ENCODE measurements at regions not wholly inside any gene's neighbourhood (a gene's known extent, or its start where the extent isn't known, plus 50 kb on each side); places are given as distances from the start of the nearest gene placed in this dataset.

DNA sequence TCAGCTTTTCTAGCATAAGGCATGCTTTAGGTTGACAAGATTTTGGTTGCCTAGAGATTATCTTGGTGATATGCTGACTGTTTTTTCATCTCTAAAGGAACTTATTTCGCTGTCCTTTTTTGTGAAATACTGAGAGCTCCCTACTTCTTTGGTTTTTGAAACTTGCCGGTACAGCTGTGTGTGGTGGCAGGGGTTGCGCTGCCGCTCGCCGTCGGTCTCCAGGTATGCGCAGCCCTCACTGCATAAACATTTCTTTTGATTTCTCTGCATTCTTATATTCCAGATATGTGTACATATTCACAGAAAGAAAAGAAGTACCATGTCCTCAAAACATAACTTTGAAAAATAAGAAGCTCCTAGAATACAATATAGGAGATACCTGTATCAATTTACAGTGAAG is 106.4 kb upstream of the SYNDIG1 start:
- TF ChIP-seq, protein P1, sequence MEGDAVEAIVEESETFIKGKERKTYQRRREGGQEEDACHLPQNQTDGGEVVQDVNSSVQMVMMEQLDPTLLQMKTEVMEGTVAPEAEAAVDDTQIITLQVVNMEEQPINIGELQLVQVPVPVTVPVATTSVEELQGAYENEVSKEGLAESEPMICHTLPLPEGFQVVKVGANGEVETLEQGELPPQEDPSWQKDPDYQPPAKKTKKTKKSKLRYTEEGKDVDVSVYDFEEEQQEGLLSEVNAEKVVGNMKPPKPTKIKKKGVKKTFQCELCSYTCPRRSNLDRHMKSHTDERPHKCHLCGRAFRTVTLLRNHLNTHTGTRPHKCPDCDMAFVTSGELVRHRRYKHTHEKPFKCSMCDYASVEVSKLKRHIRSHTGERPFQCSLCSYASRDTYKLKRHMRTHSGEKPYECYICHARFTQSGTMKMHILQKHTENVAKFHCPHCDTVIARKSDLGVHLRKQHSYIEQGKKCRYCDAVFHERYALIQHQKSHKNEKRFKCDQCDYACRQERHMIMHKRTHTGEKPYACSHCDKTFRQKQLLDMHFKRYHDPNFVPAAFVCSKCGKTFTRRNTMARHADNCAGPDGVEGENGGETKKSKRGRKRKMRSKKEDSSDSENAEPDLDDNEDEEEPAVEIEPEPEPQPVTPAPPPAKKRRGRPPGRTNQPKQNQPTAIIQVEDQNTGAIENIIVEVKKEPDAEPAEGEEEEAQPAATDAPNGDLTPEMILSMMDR (IDR thresholded peaks at IDR 0.05; ENCODE audit: control extremely low read depth, extremely low read depth) = no peak
- WGBS, 2 donors = 77 to 90% methylated on average over 8 of the region's 8 CpGs

DNA sequence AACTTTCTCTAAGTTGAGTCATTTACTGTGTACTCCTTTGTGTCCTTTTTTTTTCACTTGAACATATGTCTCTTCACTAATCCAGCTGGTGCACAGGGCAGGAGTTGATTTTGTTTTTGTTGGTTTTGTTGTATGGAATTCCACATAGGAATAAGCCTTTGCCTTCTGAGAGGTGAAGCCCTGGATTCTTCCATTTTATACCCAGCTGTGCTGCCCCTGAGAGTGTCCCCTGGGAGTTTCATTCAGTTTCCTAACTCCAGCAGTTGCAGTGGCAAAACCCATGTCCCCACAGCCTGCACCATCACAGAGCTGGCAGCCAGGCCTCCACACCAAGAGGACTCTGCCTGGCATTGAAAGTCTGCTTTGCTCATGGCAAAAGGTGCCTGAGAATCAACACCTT is 107.3 kb upstream of the SYNDIG1 start:
- Histone ChIP-seq H3K9me3 (ENCODE audit: control insufficient read depth in 4 of 4, insufficient read depth in 3 of 4, low read length in 3 of 4) (peaks cover 0 to 9% (median 3%) of the 10 kb centered on the region in 4 donors), H3K27ac (ENCODE audit: low read depth in 1 of 2, low read length in 1 of 2) (no peak overlapping the region), H3K4me1 (ENCODE audit: control insufficient read depth in 5 of 5, insufficient read depth in 5 of 5, low read length in 5 of 5) (peaks cover 0 to 6% (median 0%) of the 10 kb centered on the region in 5 donors), H3K4me3 (no peak overlapping the region), H3K36me3 (ENCODE audit: control insufficient read depth in 4 of 4, insufficient read depth in 4 of 4, low read length in 4 of 4) (no peaks in the 10 kb centered on the region), H3K27me3 (ENCODE audit: control insufficient read depth in 3 of 3, insufficient read depth in 3 of 3, low read length in 2 of 3) (no peaks in the 10 kb centered on the region), H3K9ac (ENCODE audit: insufficient read depth in 1 of 2, low read length in 2 of 2) (no peak overlapping the region)
- ATAC-seq (ENCODE audit: insufficient read depth, low FRiP score) (no peak), DNase-seq (no peak)
- TF ChIP-seq, protein P1 (IDR thresholded peaks at IDR 0.05; ENCODE audit: control extremely low read depth, extremely low read depth) = no peak

More for the DNA sequence above, 106.4 kb upstream of the SYNDIG1 start:
- Histone ChIP-seq H3K27ac (ENCODE audit: low read depth in 1 of 2, low read length in 1 of 2) (no peak overlapping the region), H3K4me1 (ENCODE audit: control insufficient read depth in 5 of 5, insufficient read depth in 5 of 5, low read length in 5 of 5) (peaks cover 0 to 3% (median 0%) of the 10 kb centered on the region in 5 donors), H3K9ac (ENCODE audit: insufficient read depth in 1 of 2, low read length in 2 of 2) (no peak overlapping the region), H3K4me3 (no peak overlapping the region), H3K9me3 (ENCODE audit: control insufficient read depth in 4 of 4, insufficient read depth in 3 of 4, low read length in 3 of 4) (peaks cover 0 to 9% (median 3%) of the 10 kb centered on the region in 4 donors), H3K36me3 (ENCODE audit: control insufficient read depth in 4 of 4, insufficient read depth in 4 of 4, low read length in 4 of 4) (no peaks in the 10 kb centered on the region), H3K27me3 (ENCODE audit: control insufficient read depth in 3 of 3, insufficient read depth in 3 of 3, low read length in 2 of 3) (peaks cover 0 to 2% (median 0%) of the 10 kb centered on the region in 3 donors)
- no peak for ATAC-seq (ENCODE audit: insufficient read depth, low FRiP score)
- DNase-seq = no peak

- TF ChIP-seq, protein P1 (IDR thresholded peaks at IDR 0.05; ENCODE audit: control extremely low read depth, extremely low read depth) = no peak
- no peaks in the 10 kb centered on the region for H3K36me3 ChIP-seq (ENCODE audit: control insufficient read depth in 4 of 4, insufficient read depth in 4 of 4, low read length in 4 of 4)
- peaks cover 0 to 6% (median 0%) of the 10 kb centered on the region in 5 donors for H3K4me1 ChIP-seq (ENCODE audit: control insufficient read depth in 5 of 5, insufficient read depth in 5 of 5, low read length in 5 of 5)
- DNase-seq = no peak
- H3K9me3 ChIP-seq (ENCODE audit: control insufficient read depth in 4 of 4, insufficient read depth in 3 of 4, low read length in 3 of 4) = peaks cover 0 to 9% (median 3%) of the 10 kb centered on the region in 4 donors
- no peak overlapping the region for H3K27ac ChIP-seq (ENCODE audit: low read depth in 1 of 2, low read length in 1 of 2)
- no peak for ATAC-seq (ENCODE audit: insufficient read depth, low FRiP score)
- no peak overlapping the region for H3K9ac ChIP-seq (ENCODE audit: insufficient read depth in 1 of 2, low read length in 2 of 2)
- no peak overlapping the region for H3K4me3 ChIP-seq
- WGBS, 2 donors = 77 to 79% methylated on average over 2 of the region's 2 CpGs
- H3K27me3 ChIP-seq (ENCODE audit: control insufficient read depth in 3 of 3, insufficient read depth in 3 of 3, low read length in 2 of 3) = no peaks in the 10 kb centered on the region
These were observed 107.9 kb upstream of the SYNDIG1 start for GRCh38 chr20:24361541-24361940.

- WGBS, 2 donors = 94 to 95% methylated on average over 3 of the region's 3 CpGs
- Histone ChIP-seq H3K4me3 (no peak overlapping the region), H3K4me1 (ENCODE audit: control insufficient read depth in 5 of 5, insufficient read depth in 5 of 5, low read length in 5 of 5) (peaks cover 0 to 6% (median 0%) of the 10 kb centered on the region in 5 donors)
These were observed 108.9 kb upstream of the SYNDIG1 start for GRCh38 chr20:24360531-24360930.

More at GRCh38 chr20:24360531-24360930, 108.9 kb upstream of the SYNDIG1 start:
- Histone ChIP-seq H3K9me3 (ENCODE audit: control insufficient read depth in 4 of 4, insufficient read depth in 3 of 4, low read length in 3 of 4) (peaks cover 0 to 9% (median 3%) of the 10 kb centered on the region in 4 donors), H3K27me3 (ENCODE audit: control insufficient read depth in 3 of 3, insufficient read depth in 3 of 3, low read length in 2 of 3) (no peaks in the 10 kb centered on the region), H3K9ac (ENCODE audit: insufficient read depth in 1 of 2, low read length in 2 of 2) (no peak overlapping the region), H3K36me3 (ENCODE audit: control insufficient read depth in 4 of 4, insufficient read depth in 4 of 4, low read length in 4 of 4) (no peaks in the 10 kb centered on the region), H3K27ac (ENCODE audit: low read depth in 1 of 2, low read length in 1 of 2) (no peak overlapping the region)
- TF ChIP-seq, protein P1 (IDR thresholded peaks at IDR 0.05; ENCODE audit: control extremely low read depth, extremely low read depth) = no peak
- no peak for ATAC-seq (ENCODE audit: insufficient read depth, low FRiP score)
- DNase-seq = no peak
